Cardiac muscle cell (in vitro differentiated cells and primary cell): ENCODE measurements at regions not wholly inside any gene's neighbourhood (a gene's known extent, or its start where the extent isn't known, plus 50 kb on each side); places are given as distances from the start of the nearest gene placed in this dataset.

Experiments
- DNase-seq, 2 donors: peaks; one replicate each; pipeline versions ENCODE4 v3.0.0 to v3.0.0-alpha.2; 2010 to 2017; ENCODE audit warnings: low read depth in 1 of 2, low spot score in 1 of 2
- H3K27ac ChIP-seq: fragments of 200-600 bp; sonication (generic); 2 replicates; pipeline ENCODE4 v1.5.1; 2016
- H3K27me3 ChIP-seq: fragments of 200-600 bp; sonication (generic); 2 replicates; pipeline ENCODE4 v1.6.0; 2016; ENCODE audit warnings: control low read depth
- H3K36me3 ChIP-seq: fragments of 200-600 bp; sonication (generic); 2 replicates; pipeline ENCODE4 v1.5.1; 2016; ENCODE audit warnings: control low read depth
- H3K4me1 ChIP-seq: fragments of 200-600 bp; sonication (generic); 2 replicates; pipeline ENCODE4 v1.8.1; 2017; ENCODE audit warnings: low read depth, mild to moderate bottlenecking, mixed run types
- H3K4me3 ChIP-seq: fragments of 200-600 bp; sonication (generic); 2 replicates; pipeline ENCODE4 v1.5.1; 2016; ENCODE audit warnings: mild to moderate bottlenecking
- H3K9me3 ChIP-seq: fragments of 200-600 bp; sonication (generic); 2 replicates; pipeline ENCODE4 v1.5.1; 2017; ENCODE audit warnings: low read depth, mild to moderate bottlenecking, control low read depth
- TF ChIP-seq, protein P1 (sequence below): IDR thresholded peaks from 2 replicates; pipeline ENCODE4 v1.5.1; 2012; ENCODE audit warnings: low read depth, mild to moderate bottlenecking, low read length

- H3K9me3 ChIP-seq, result no peaks in the 10 kb centered on the region
- no peaks in the 10 kb centered on the region for H3K27me3 ChIP-seq
- H3K4me1 ChIP-seq, result peaks cover 11% of the 10 kb centered on the region
- no peak overlapping the region for H3K27ac ChIP-seq
- no peak overlapping the region for H3K4me3 ChIP-seq
- no peaks in the 10 kb centered on the region for H3K36me3 ChIP-seq
- TF ChIP-seq, protein P1, sequence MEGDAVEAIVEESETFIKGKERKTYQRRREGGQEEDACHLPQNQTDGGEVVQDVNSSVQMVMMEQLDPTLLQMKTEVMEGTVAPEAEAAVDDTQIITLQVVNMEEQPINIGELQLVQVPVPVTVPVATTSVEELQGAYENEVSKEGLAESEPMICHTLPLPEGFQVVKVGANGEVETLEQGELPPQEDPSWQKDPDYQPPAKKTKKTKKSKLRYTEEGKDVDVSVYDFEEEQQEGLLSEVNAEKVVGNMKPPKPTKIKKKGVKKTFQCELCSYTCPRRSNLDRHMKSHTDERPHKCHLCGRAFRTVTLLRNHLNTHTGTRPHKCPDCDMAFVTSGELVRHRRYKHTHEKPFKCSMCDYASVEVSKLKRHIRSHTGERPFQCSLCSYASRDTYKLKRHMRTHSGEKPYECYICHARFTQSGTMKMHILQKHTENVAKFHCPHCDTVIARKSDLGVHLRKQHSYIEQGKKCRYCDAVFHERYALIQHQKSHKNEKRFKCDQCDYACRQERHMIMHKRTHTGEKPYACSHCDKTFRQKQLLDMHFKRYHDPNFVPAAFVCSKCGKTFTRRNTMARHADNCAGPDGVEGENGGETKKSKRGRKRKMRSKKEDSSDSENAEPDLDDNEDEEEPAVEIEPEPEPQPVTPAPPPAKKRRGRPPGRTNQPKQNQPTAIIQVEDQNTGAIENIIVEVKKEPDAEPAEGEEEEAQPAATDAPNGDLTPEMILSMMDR, result no peak
- no peak for DNase-seq
Observed at GRCh38 chr5:123921193-123921592, 409.2 kb downstream of the CSNK1G3 start.

DNA sequence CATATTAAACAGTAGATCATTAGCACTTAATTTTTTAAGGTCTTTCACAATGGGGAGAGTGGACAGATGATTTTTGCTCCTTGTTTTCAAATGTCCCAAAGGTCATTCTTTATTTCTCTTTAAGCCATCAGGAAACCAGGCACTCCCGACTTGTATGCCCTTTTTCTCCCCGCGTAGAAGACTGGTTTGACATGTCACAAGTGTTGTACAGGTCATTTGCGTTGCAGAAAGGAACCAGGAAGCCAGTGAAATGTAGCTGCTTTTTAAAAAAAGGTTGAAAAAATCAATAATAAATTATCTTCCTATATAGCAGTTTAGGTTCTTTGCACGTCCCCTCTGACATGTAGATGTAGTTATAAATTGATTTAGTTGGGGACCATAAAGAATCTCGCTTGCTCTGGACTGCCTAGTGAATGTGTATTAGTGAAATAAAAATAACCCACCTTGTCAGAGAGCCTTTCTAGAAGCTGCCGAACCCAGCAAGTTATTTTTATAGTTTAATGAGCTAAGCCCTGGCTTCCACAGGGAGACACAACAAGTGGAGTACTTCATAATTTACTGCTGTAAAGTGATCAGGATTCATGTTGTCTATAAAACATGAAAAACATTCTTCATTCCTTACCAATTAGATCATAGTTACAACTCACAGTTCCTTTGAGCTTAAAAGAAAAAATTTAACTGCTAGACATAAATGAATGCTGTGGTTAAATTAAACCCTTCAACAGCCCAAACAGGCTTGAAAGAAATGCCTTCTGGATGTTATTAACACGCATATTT, 404.6 kb downstream of the CSNK1G3 start:
- no peaks in the 10 kb centered on the region for H3K36me3 ChIP-seq
- TF ChIP-seq, protein P1, result no peak
- H3K27ac ChIP-seq, result peak overlapping the region; percentile 84
- H3K9me3 ChIP-seq, result no peaks in the 10 kb centered on the region
- peaks cover 17% of the 10 kb centered on the region for H3K4me1 ChIP-seq
- no peaks in the 10 kb centered on the region for H3K27me3 ChIP-seq
- H3K4me3 ChIP-seq, result no peak overlapping the region
- DNase-seq, result peak; percentile 40 to 47

DNA sequence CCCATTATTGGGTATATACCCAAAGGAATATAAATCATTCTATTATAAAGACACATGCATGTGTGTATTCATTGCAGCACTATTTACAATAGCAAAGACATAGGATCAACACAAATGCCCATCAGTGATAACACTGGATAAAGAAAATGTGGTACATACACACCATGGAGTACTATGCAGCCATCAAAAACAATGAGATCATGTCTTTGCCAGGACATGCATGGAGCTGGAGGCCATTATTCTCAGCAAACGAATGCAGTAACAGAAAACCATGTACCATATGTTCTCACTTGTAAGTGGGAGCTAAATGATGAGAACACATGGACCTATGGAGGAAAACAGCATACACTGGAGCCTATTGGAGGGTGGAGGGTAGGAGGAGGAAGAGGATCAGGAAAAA, 402.4 kb downstream of the CSNK1G3 start:
- Histone ChIP-seq H3K9me3 (no peaks in the 10 kb centered on the region), H3K36me3 (no peaks in the 10 kb centered on the region), H3K27me3 (no peaks in the 10 kb centered on the region), H3K27ac (no peak overlapping the region), H3K4me1 (peaks cover 17% of the 10 kb centered on the region), H3K4me3 (no peak overlapping the region)
- TF ChIP-seq, protein P1, result no peak
- no peak for DNase-seq

- Histone ChIP-seq H3K4me3 (no peak overlapping the region), H3K4me1 (no peaks in the 10 kb centered on the region), H3K9me3 (no peaks in the 10 kb centered on the region), H3K27ac (no peak overlapping the region), H3K27me3 (no peaks in the 10 kb centered on the region), H3K36me3 (no peaks in the 10 kb centered on the region)
- TF ChIP-seq, protein P1, result no peak
- DNase-seq, result no peak
Observed at GRCh38 chr5:123907349-123907748, 395.4 kb downstream of the CSNK1G3 start.

DNA sequence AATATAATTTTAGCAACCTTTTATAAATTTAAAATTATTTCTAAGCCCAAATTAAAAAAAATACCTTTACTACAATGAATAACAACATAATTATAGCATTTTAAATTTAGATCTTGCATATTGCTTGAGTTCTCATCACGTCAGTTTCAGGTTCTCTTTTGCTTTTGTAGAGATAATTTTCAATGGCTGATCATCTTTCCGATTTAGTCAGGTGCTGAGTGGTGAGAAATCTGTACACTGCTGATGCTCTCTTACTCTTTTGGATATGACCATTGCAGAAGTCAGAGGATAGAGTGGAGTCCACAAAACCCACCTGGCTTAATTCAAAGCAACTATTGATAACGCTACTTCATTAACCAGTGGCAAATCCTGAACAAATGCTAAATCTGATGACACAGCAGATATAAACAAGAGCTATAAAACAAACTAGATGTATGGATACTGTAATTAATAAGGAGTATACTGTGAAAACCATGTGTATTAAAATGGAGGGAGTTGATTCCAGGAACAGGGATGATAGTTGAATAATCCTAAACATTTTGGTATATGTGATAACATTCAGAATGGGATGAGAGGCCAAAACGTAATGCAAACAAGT, 394.8 kb downstream of the CSNK1G3 start:
- Histone ChIP-seq H3K36me3 (no peaks in the 10 kb centered on the region), H3K9me3 (no peaks in the 10 kb centered on the region), H3K4me3 (no peak overlapping the region), H3K27ac (no peak overlapping the region), H3K27me3 (no peaks in the 10 kb centered on the region), H3K4me1 (peaks cover 4% of the 10 kb centered on the region)
- DNase-seq, result no peak
- TF ChIP-seq, protein P1, result no peak
